ENCODE measurements at regions not wholly inside any gene's neighbourhood (a gene's known extent, or its start where the extent isn't known, plus 50 kb on each side); places are given as distances from the start of the nearest gene placed in this dataset.

- no peak for DNase-seq (ENCODE audit: low read depth in 2 of 3, low spot score in 2 of 3)
Observed at GRCh38 chr6:139549561-139550070, 175.2 kb upstream of the CITED2 start.

GRCh38 chr6:139547804-139548203 lies 173.4 kb upstream of the CITED2 start:
- no peak for DNase-seq (ENCODE audit: low read depth in 2 of 3, low spot score in 2 of 3)

GRCh38 chr6:139547122-139547776 lies 172.8 kb upstream of the CITED2 start:
- DNase-seq (ENCODE audit: low read depth in 2 of 3, low spot score in 2 of 3) = no peak

GRCh38 chr6:139546106-139546472 lies 171.6 kb upstream of the CITED2 start:
- no peak for DNase-seq (ENCODE audit: low read depth in 2 of 3, low spot score in 2 of 3)

- no peak for DNase-seq (ENCODE audit: low read depth in 2 of 3, low spot score in 2 of 3)
Observed at GRCh38 chr6:139545206-139546105, 171.0 kb upstream of the CITED2 start.

GRCh38 chr6:139544701-139545057 lies 170.2 kb upstream of the CITED2 start:
- DNase-seq (ENCODE audit: low read depth in 2 of 3, low spot score in 2 of 3) = no peak

GRCh38 chr6:139542351-139542750 lies 167.9 kb upstream of the CITED2 start:
- no peak for DNase-seq (ENCODE audit: low read depth in 2 of 3, low spot score in 2 of 3)

- no peak for DNase-seq (ENCODE audit: low read depth in 2 of 3, low spot score in 2 of 3)
Observed at GRCh38 chr6:139540894-139541293, 166.4 kb upstream of the CITED2 start.

- peak in 2 of 3 experiments; percentile 15 to 19 for DNase-seq (ENCODE audit: low read depth in 2 of 3, low spot score in 2 of 3)
Observed at GRCh38 chr6:139540276-139540675, 165.8 kb upstream of the CITED2 start.

GRCh38 chr6:139539852-139540251 lies 165.4 kb upstream of the CITED2 start:
- DNase-seq (ENCODE audit: low read depth in 2 of 3, low spot score in 2 of 3) = no peak

- no peak for DNase-seq (ENCODE audit: low read depth in 2 of 3, low spot score in 2 of 3)
Observed at GRCh38 chr6:139538366-139538765, 163.9 kb upstream of the CITED2 start.

- DNase-seq (ENCODE audit: low read depth in 2 of 3, low spot score in 2 of 3) = no peak
Observed at GRCh38 chr6:139536751-139537617, 162.5 kb upstream of the CITED2 start.

GRCh38 chr6:139534472-139535115 lies 160.1 kb upstream of the CITED2 start:
- no peak for DNase-seq (ENCODE audit: low read depth in 2 of 3, low spot score in 2 of 3)

- no peak for DNase-seq (ENCODE audit: low read depth in 2 of 3, low spot score in 2 of 3)
Observed at GRCh38 chr6:139533573-139534471, 159.4 kb upstream of the CITED2 start.

- no peak for DNase-seq (ENCODE audit: low read depth in 2 of 3, low spot score in 2 of 3)
Observed at GRCh38 chr6:139533171-139533570, 158.7 kb upstream of the CITED2 start.

- no peak for DNase-seq (ENCODE audit: low read depth in 2 of 3, low spot score in 2 of 3)
Observed at GRCh38 chr6:139531148-139532115, 157.0 kb upstream of the CITED2 start.

GRCh38 chr6:139530561-139530960 lies 156.1 kb upstream of the CITED2 start:
- DNase-seq (ENCODE audit: low read depth in 2 of 3, low spot score in 2 of 3) = no peak

GRCh38 chr6:139529420-139529819 lies 155.0 kb upstream of the CITED2 start:
- no peak for DNase-seq (ENCODE audit: low read depth in 2 of 3, low spot score in 2 of 3)

- DNase-seq (ENCODE audit: low read depth in 2 of 3, low spot score in 2 of 3) = no peak
Observed at GRCh38 chr6:139528471-139528870, 154.0 kb upstream of the CITED2 start.
